ENCODE measurements at regions not wholly inside any gene's neighbourhood (a gene's known extent, or its start where the extent isn't known, plus 50 kb on each side); places are given as distances from the start of the nearest gene placed in this dataset.
A peak's percentile ranks its signal among the peaks of the same experiment; 100 is the strongest.

- Histone ChIP-seq H3K36me3 (no peaks in the 10 kb centered on the region), H3K9me3 (no peaks in the 10 kb centered on the region), H3K27me3 (no peaks in the 10 kb centered on the region), H3K4me3 (no peak overlapping the region), H3K4me1 (no peaks in the 10 kb centered on the region), H3K27ac (no peak overlapping the region)
- no peak for TF ChIP-seq CTCF (IDR thresholded peaks at IDR 0.05)
- TF ChIP-seq POLR2AphosphoS5 (IDR thresholded peaks at IDR 0.05): no peak
- TF ChIP-seq POLR2A (IDR thresholded peaks at IDR 0.05): no peak
- TF ChIP-seq EP300 (IDR thresholded peaks at IDR 0.05): no peak
- WGBS, 2 donors: 66 to 73% methylated on average over 14 of the region's 14 CpGs
- intact Hi-C loops (cut with DNase I): no loop called here
- no peak for DNase-seq
These were observed 194.9 kb downstream of the GPAM start for GRCh38 chr10:111988646-111989045.

GRCh38 chr10:111989136-111989911 lies 194.2 kb downstream of the GPAM start:
- Histone ChIP-seq H3K27me3 (no peaks in the 10 kb centered on the region), H3K4me1 (no peaks in the 10 kb centered on the region), H3K9me3 (no peaks in the 10 kb centered on the region), H3K27ac (no peak overlapping the region), H3K36me3 (no peaks in the 10 kb centered on the region), H3K4me3 (no peak overlapping the region)
- intact Hi-C loops (cut with DNase I): no loop called here
- no peak for DNase-seq
- 75 to 78% methylated on average over 21 of the region's 21 CpGs for WGBS, 2 donors
- TF ChIP-seq POLR2AphosphoS5 (IDR thresholded peaks at IDR 0.05): no peak
- no peak for TF ChIP-seq POLR2A (IDR thresholded peaks at IDR 0.05)
- no peak for TF ChIP-seq EP300 (IDR thresholded peaks at IDR 0.05)
- no peak for TF ChIP-seq CTCF (IDR thresholded peaks at IDR 0.05)

- Histone ChIP-seq H3K4me3 (no peak overlapping the region), H3K27me3 (no peaks in the 10 kb centered on the region), H3K9me3 (peaks cover 0 to 4% (median 0%) of the 10 kb centered on the region in 4 donors), H3K4me1 (no peaks in the 10 kb centered on the region), H3K36me3 (no peaks in the 10 kb centered on the region), H3K27ac (no peak overlapping the region)
- intact Hi-C loops (cut with DNase I): no loop called here
- no peak for DNase-seq
- WGBS, 2 donors: 71 to 79% methylated on average over 3 of the region's 3 CpGs
- no peak for TF ChIP-seq POLR2A (IDR thresholded peaks at IDR 0.05)
- no peak for TF ChIP-seq CTCF (IDR thresholded peaks at IDR 0.05)
- TF ChIP-seq POLR2AphosphoS5 (IDR thresholded peaks at IDR 0.05): no peak
- no peak for TF ChIP-seq EP300 (IDR thresholded peaks at IDR 0.05)
These were observed 192.8 kb downstream of the GPAM start for GRCh38 chr10:111990734-111991133.

- H3K27ac ChIP-seq: peak overlapping the region in 3 of 4 donors; percentile 19 to 43 (median 34)
- TF ChIP-seq POLR2A (IDR thresholded peaks at IDR 0.05): no peak
- no peak for TF ChIP-seq EP300 (IDR thresholded peaks at IDR 0.05)
- no peak for TF ChIP-seq POLR2AphosphoS5 (IDR thresholded peaks at IDR 0.05)
- TF ChIP-seq CTCF (IDR thresholded peaks at IDR 0.05): no peak
- intact Hi-C loops (cut with DNase I): no loop called here
- H3K4me3 ChIP-seq: no peak overlapping the region
- H3K9me3 ChIP-seq: peaks cover 0 to 4% (median 0%) of the 10 kb centered on the region in 4 donors
- no peaks in the 10 kb centered on the region for H3K4me1 ChIP-seq
- DNase-seq: no peak
- 96 to 98% methylated on average over 1 of the region's 1 CpG for WGBS, 2 donors
- H3K36me3 ChIP-seq: no peaks in the 10 kb centered on the region
- H3K27me3 ChIP-seq: no peaks in the 10 kb centered on the region
These were observed 190.2 kb downstream of the GPAM start for GRCh38 chr10:111993321-111993720.

Data from sigmoid colon (tissue), 6 donors.